ENCODE measurements at regions not wholly inside any gene's neighbourhood (a gene's known extent, or its start where the extent isn't known, plus 50 kb on each side); places are given as distances from the start of the nearest gene placed in this dataset.

- H3K4me3 ChIP-seq = no peak overlapping the region
- no peaks in the 10 kb centered on the region for H3K9me3 ChIP-seq
- intact Hi-C loops (cut with DNase I) = no loop called here
- no peak for DNase-seq (ENCODE audit: extremely low spot score)
- TF ChIP-seq POLR2AphosphoS5 (IDR thresholded peaks at IDR 0.05) = no peak
- TF ChIP-seq POLR2A (IDR thresholded peaks at IDR 0.05; ENCODE audit: low read depth) = no peak
- no peak for TF ChIP-seq EP300 (IDR thresholded peaks at IDR 0.05)
- TF ChIP-seq CTCF (IDR thresholded peaks at IDR 0.05) = no peak
- H3K27me3 ChIP-seq = no peaks in the 10 kb centered on the region
- H3K4me1 ChIP-seq = no peaks in the 10 kb centered on the region
- no peak overlapping the region for H3K27ac ChIP-seq (replicated peaks in 1 of 4)
- H3K36me3 ChIP-seq = no peaks in the 10 kb centered on the region
- WGBS = 92% methylated on average over 3 of the region's 3 CpGs
Observed at GRCh38 chr7:26029911-26030310, 122.1 kb upstream of the NFE2L3 start.

GRCh38 chr7:26034391-26034790 lies 117.6 kb upstream of the NFE2L3 start:
- no peak for DNase-seq (ENCODE audit: extremely low spot score)
- intact Hi-C loops (cut with DNase I) = no loop called here
- TF ChIP-seq EP300 (IDR thresholded peaks at IDR 0.05) (no peak), POLR2A (IDR thresholded peaks at IDR 0.05; ENCODE audit: low read depth) (no peak), CTCF (IDR thresholded peaks at IDR 0.05) (no peak), POLR2AphosphoS5 (IDR thresholded peaks at IDR 0.05) (no peak)
- no peaks in the 10 kb centered on the region for H3K9me3 ChIP-seq
- H3K4me3 ChIP-seq = no peak overlapping the region
- H3K27ac ChIP-seq (replicated peaks in 1 of 4) = no peak overlapping the region
- H3K27me3 ChIP-seq = peaks cover 0 to 14% (median 0%) of the 10 kb centered on the region in 4 donors
- H3K36me3 ChIP-seq = no peaks in the 10 kb centered on the region
- 65% methylated on average over 3 of the region's 3 CpGs for WGBS
- peaks cover 0 to 11% (median 9%) of the 10 kb centered on the region in 4 donors for H3K4me1 ChIP-seq

- TF ChIP-seq EP300 (IDR thresholded peaks at IDR 0.05) = no peak
- TF ChIP-seq CTCF (IDR thresholded peaks at IDR 0.05) = no peak
- TF ChIP-seq POLR2AphosphoS5 (IDR thresholded peaks at IDR 0.05) = no peak
- no peak for TF ChIP-seq POLR2A (IDR thresholded peaks at IDR 0.05; ENCODE audit: low read depth)
- H3K9me3 ChIP-seq = no peaks in the 10 kb centered on the region
- peaks cover 0 to 25% (median 0%) of the 10 kb centered on the region in 4 donors for H3K27me3 ChIP-seq
- no peak overlapping the region for H3K27ac ChIP-seq (replicated peaks in 1 of 4)
- no peak overlapping the region for H3K4me3 ChIP-seq
- no peak for DNase-seq (ENCODE audit: extremely low spot score)
- peaks cover 0 to 11% (median 9%) of the 10 kb centered on the region in 4 donors for H3K4me1 ChIP-seq
- no peaks in the 10 kb centered on the region for H3K36me3 ChIP-seq
- intact Hi-C loops (cut with DNase I) = no loop called here
Observed at GRCh38 chr7:26035552-26035951, 116.4 kb upstream of the NFE2L3 start.

GRCh38 chr7:26036092-26036491 lies 115.9 kb upstream of the NFE2L3 start:
- TF ChIP-seq EP300 (IDR thresholded peaks at IDR 0.05) (no peak), POLR2AphosphoS5 (IDR thresholded peaks at IDR 0.05) (no peak), POLR2A (IDR thresholded peaks at IDR 0.05; ENCODE audit: low read depth) (no peak), CTCF (IDR thresholded peaks at IDR 0.05) (no peak)
- peaks cover 0 to 29% (median 0%) of the 10 kb centered on the region in 4 donors for H3K27me3 ChIP-seq
- intact Hi-C loops (cut with DNase I) = no loop called here
- no peaks in the 10 kb centered on the region for H3K36me3 ChIP-seq
- H3K27ac ChIP-seq (replicated peaks in 1 of 4) = no peak overlapping the region
- DNase-seq (ENCODE audit: extremely low spot score) = no peak
- 76% methylated on average over 1 of the region's 1 CpG for WGBS
- no peaks in the 10 kb centered on the region for H3K9me3 ChIP-seq
- H3K4me1 ChIP-seq = peaks cover 0 to 11% (median 9%) of the 10 kb centered on the region in 4 donors
- no peak overlapping the region for H3K4me3 ChIP-seq
